Endothelial cell of umbilical vein (primary cell): ENCODE measurements at regions not wholly inside any gene's neighbourhood (a gene's known extent, or its start where the extent isn't known, plus 50 kb on each side); places are given as distances from the start of the nearest gene placed in this dataset.

Experiments
- POLR2A ChIP-seq: IDR thresholded peaks from 2 replicates; pipeline ENCODE4 v1.6.1; 2012; ENCODE audit warnings: low read depth, mild to moderate bottlenecking, control low read depth, low read length
- TF ChIP-seq, protein P1 (sequence below), 2 donors: IDR thresholded peaks; 1 replicate in 1 of 2; 2 replicates in 1 of 2; pipeline ENCODE4 v1.5.1; 2011; ENCODE audit warnings: low read length in 2 of 2, mild to moderate bottlenecking in 2 of 2, moderate library complexity in 2 of 2, control low read depth in 1 of 2, inconsistent platforms in 1 of 2, low read depth in 1 of 2; ENCODE audit not compliant: insufficient read depth in 1 of 2; ENCODE audit errors: extremely low read depth in 1 of 2

DNA sequence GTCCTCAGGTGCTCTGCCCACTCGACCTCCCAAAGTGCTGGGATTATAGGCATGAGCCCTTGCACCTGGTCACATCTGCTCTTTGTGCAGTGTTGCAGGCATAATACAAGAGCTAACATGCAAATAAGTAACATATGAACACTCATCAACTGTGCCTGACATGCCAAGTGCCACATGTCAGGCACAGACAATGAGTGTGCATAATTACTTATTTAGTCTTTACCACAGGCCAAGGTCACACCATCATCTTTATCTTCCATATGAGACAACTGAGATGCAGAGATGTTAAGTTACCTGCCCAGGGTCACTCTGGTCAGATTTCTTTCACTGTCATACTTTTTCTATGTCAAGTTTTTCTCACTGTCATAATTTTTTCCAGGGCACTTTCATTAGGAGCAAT, 126.1 kb downstream of the PPIAL4G start:
- TF ChIP-seq, protein P1, sequence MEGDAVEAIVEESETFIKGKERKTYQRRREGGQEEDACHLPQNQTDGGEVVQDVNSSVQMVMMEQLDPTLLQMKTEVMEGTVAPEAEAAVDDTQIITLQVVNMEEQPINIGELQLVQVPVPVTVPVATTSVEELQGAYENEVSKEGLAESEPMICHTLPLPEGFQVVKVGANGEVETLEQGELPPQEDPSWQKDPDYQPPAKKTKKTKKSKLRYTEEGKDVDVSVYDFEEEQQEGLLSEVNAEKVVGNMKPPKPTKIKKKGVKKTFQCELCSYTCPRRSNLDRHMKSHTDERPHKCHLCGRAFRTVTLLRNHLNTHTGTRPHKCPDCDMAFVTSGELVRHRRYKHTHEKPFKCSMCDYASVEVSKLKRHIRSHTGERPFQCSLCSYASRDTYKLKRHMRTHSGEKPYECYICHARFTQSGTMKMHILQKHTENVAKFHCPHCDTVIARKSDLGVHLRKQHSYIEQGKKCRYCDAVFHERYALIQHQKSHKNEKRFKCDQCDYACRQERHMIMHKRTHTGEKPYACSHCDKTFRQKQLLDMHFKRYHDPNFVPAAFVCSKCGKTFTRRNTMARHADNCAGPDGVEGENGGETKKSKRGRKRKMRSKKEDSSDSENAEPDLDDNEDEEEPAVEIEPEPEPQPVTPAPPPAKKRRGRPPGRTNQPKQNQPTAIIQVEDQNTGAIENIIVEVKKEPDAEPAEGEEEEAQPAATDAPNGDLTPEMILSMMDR (IDR thresholded peaks at IDR 0.05; ENCODE audit: extremely low read depth in 1 of 2, insufficient read depth in 1 of 2, low read depth in 1 of 2, low read length in 2 of 2) = no peak
- no peak for TF ChIP-seq POLR2A
